Activated CD8-positive, alpha-beta memory T cell treated with anti-CD3 and anti-CD28 coated beads, Interleukin-2, amount 10 ng/mL, durations not matched to agents 7 days and 5 days (primary cell): ENCODE measurements at regions not wholly inside any gene's neighbourhood (a gene's known extent, or its start where the extent isn't known, plus 50 kb on each side); places are given as distances from the start of the nearest gene placed in this dataset.

ENCODE experiments used
- ATAC-seq: fragments of 150-1000 bp; cut with Tn5 transposase; one replicate; pipeline ENCODE4 v1.10.0; 2021; ENCODE audit warnings: moderate library complexity
- CTCF ChIA-PET: fragments of 350-600 bp; sonication (Branson Sonifier 250); formaldehyde crosslinking; loops from one replicate; lab custom pipeline; 2021; ENCODE audit warnings: antibody characterized with exemption; lab: Charles Lee
- DNase-seq: peaks from one replicate; pipeline ENCODE4 v3.0.0-alpha.2; 2020
- H3K27ac Mint-ChIP-seq: one replicate; pipeline ENCODE4 v1.8.0; 2021; ENCODE audit warnings: mild to moderate bottlenecking, mixed read lengths
- H3K27me3 Mint-ChIP-seq: one replicate; pipeline ENCODE4 v1.8.0; 2021; ENCODE audit warnings: mixed read lengths
- H3K36me3 Mint-ChIP-seq: one replicate; pipeline ENCODE4 v1.8.0; 2021; ENCODE audit warnings: mild to moderate bottlenecking, mixed read lengths
- H3K4me1 Mint-ChIP-seq: one replicate; pipeline ENCODE4 v1.8.0; 2021; ENCODE audit warnings: mixed read lengths
- H3K4me3 Mint-ChIP-seq: one replicate; pipeline ENCODE4 v1.8.0; 2021; ENCODE audit warnings: mild to moderate bottlenecking, moderate library complexity, mixed read lengths
- H3K9me3 Mint-ChIP-seq: one replicate; pipeline ENCODE4 v1.8.0; 2022; ENCODE audit warnings: low read depth, mixed read lengths

DNA sequence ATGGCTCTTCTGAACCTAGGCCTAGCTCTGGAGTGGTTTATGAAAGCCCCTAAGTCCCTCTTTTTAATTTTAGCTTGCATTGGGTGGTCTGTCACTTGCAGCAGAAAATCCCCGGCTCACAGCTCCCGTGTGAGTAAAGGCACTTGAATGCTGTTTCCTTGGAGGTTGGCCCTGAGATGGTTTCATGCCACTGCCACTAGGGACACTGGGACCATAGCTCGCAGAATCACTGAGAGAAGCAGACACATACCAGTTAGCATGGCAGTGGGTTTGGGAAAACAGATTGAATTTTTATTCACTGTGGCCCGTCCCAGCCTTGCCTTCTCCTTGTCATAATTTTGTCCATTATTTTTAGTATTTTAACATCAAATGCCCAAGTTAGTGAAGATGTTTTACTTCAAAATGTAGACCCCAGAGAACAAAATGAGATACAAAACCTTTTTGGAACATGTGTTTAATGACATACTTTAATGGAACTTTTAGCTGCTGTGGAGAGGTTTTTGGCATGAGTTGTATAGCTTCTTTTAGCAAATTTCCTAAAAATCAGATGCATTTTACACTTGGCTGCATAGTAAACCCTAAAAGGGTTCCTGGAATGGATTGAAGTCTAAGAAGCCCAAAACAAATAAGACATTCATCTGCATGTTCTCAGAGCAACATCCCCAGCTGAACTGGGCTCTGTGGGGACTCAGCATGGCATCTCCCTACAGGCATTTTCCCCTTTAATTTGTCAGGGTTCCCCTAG is 259.7 kb upstream of the PITRM1 start:
- no peak overlapping the region for H3K27ac Mint-ChIP-seq
- peaks cover 11% of the 10 kb centered on the region for H3K9me3 Mint-ChIP-seq
- H3K4me1 Mint-ChIP-seq: no peaks in the 10 kb centered on the region
- ATAC-seq (no peak), DNase-seq (no peak)
- peaks cover 13% of the 10 kb centered on the region for H3K27me3 Mint-ChIP-seq
- CTCF ChIA-PET: no interaction called here
- no peak overlapping the region for H3K4me3 Mint-ChIP-seq
- H3K36me3 Mint-ChIP-seq: peaks cover 8% of the 10 kb centered on the region

DNA sequence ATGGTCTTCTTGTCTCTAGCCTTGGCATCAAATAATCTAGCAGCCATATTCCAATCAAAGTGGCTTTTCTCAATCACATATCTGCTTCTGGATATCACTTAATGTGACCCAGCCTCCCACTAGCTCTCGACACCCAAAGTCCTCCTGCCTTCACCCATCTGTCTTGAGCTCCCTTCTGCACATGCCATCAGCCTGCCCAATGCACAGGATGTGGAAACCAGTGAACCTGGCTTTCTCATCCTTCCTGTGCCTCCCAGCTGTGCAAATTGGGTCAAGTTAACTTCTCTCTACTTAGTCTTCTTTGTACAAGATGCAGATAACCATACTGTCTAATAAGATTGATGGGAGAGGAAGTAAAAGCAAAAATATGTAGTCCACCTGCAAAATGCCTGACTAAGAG is 257.9 kb upstream of the PITRM1 start:
- no peak for ATAC-seq
- peaks cover 11% of the 10 kb centered on the region for H3K9me3 Mint-ChIP-seq
- H3K4me1 Mint-ChIP-seq: no peaks in the 10 kb centered on the region
- no peak overlapping the region for H3K27ac Mint-ChIP-seq
- no peak overlapping the region for H3K4me3 Mint-ChIP-seq
- DNase-seq: no peak
- H3K27me3 Mint-ChIP-seq: peaks cover 15% of the 10 kb centered on the region
- H3K36me3 Mint-ChIP-seq: peaks cover 8% of the 10 kb centered on the region
- CTCF ChIA-PET: interaction anchor here (1.4 kb wide), 1 partner anchor 10 kb away, joined by 3 read pairs; no protein-coding TSS in a partner anchor

DNA sequence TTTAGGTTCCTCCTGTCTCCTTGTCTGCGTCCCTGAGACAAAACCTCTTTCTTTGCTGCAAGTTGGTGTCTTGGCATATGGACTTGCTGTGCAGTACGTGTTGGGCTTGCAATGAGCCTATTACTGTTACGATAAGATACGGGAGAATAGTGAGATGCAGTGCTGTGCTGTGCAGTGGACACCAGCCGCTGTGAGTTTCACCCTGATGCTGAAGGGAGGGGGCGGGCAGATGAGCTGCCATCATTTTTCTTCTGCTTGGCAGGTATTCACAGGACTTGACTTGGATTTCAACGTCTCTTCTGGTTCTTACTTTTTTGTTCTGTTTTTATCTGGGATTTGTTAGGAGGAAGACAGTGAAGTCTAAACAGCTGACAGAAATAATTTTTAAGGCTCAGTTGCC is 257.1 kb upstream of the PITRM1 start:
- Mint-ChIP-seq H3K4me3 (no peak overlapping the region), H3K4me1 (no peaks in the 10 kb centered on the region), H3K27ac (no peak overlapping the region), H3K27me3 (peaks cover 23% of the 10 kb centered on the region), H3K36me3 (peaks cover 8% of the 10 kb centered on the region), H3K9me3 (peaks cover 11% of the 10 kb centered on the region)
- DNase-seq: no peak
- CTCF ChIA-PET: interaction anchor here (1.4 kb wide), 1 partner anchor 10 kb away, joined by 3 read pairs; no protein-coding TSS in a partner anchor
- no peak for ATAC-seq

DNA sequence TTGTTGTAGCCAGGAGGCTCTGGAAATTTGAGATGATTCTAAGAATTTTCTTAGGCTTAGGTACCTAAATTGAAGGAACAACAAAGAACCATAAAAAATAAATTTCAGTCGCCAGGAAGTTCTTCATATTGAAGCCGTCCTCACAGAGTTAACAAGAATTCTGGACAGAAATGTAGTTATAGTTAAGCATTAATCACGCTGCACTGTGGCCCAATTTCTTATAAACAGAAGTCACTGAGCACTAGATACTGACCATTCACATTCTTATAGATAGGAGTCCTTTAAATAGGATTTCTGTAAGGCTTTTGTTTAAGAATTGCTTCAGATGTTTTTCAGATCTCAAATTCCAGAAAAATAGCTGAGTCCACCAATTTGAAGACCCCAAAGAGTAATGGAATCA is 256.2 kb upstream of the PITRM1 start:
- DNase-seq (no peak), ATAC-seq (no peak)
- H3K4me1 Mint-ChIP-seq: no peaks in the 10 kb centered on the region
- peaks cover 11% of the 10 kb centered on the region for H3K9me3 Mint-ChIP-seq
- H3K27ac Mint-ChIP-seq: no peak overlapping the region
- CTCF ChIA-PET: no interaction called here
- H3K4me3 Mint-ChIP-seq: no peak overlapping the region
- peaks cover 30% of the 10 kb centered on the region for H3K27me3 Mint-ChIP-seq
- peaks cover 8% of the 10 kb centered on the region for H3K36me3 Mint-ChIP-seq

DNA sequence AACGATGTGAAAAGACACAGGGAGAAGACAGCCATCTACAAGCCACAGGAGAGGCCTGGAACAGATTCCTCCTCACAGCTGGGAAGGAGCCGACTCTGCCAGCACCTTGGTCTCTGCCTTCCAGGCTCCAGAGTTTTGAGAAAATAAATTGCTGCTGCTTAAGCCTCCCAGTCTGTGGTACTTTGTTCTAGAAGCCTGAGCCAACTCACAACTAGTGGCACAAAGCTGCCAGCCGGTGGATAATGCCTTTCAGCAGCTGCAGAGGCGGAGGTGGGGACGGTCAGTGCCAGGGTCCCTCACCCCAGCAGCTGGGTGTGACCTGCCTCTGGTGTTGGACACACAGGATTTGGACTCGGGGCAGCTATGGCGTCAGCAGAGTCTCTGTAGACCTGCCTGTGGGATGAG is 255.4 kb upstream of the PITRM1 start:
- H3K4me1 Mint-ChIP-seq: no peaks in the 10 kb centered on the region
- DNase-seq: no peak
- H3K27ac Mint-ChIP-seq: no peak overlapping the region
- H3K27me3 Mint-ChIP-seq: peaks cover 38% of the 10 kb centered on the region
- H3K9me3 Mint-ChIP-seq: peaks cover 11% of the 10 kb centered on the region
- H3K36me3 Mint-ChIP-seq: peaks cover 8% of the 10 kb centered on the region
- H3K4me3 Mint-ChIP-seq: no peak overlapping the region
- CTCF ChIA-PET: no interaction called here
- ATAC-seq: no peak

DNA sequence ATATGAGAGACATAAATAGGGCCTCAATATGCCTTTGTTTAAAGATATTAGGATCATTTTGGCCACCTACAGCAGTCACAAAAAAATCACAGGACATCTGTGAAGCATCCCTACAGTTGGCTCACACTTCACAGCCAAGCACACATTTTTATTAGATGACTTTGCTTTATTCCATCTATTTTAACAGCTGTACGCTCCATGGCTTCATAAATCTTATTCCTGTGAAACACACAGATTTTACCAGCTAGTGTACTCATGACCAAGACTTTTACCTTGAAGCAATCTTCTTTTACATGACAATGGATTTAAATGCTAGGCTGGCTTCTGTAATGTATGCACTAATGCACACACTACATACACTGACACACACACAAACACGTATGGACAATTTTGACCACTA is 254.8 kb upstream of the PITRM1 start:
- Mint-ChIP-seq H3K27me3 (peaks cover 42% of the 10 kb centered on the region), H3K9me3 (peaks cover 11% of the 10 kb centered on the region), H3K4me3 (no peak overlapping the region), H3K36me3 (peaks cover 8% of the 10 kb centered on the region), H3K4me1 (peaks cover 3% of the 10 kb centered on the region), H3K27ac (no peak overlapping the region)
- ATAC-seq (no peak), DNase-seq (no peak)
- CTCF ChIA-PET: no interaction called here

DNA sequence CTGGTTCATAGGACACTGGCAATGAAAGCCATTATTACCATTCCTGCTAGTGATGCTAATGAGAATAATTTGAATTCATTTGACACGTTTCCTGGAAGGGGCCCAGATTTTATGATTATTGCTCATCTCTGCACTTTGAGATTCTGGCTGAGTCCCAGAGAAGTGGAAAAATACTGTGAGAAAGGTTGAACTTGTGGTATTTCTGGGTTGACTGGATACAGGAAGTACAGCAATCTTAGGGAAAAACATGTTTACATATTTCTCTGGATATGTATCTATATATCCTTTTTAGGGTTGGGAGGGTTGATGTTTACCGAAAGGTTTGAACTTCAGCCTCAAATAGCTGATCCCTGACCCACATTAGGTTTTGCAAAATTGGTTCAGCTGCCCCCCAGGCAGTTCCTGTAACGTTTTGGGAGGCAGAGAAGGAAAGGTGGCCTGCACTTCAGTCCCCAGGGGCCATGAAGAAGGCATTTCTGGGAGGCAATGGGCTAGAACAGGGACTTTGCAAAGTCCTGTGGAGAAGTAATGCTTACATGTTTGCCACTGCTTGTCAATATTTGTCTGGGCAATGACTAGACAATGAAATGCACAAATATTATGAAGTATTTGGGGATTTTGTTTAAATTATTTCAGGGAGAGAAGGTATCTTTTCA is 253.7 kb upstream of the PITRM1 start:
- no peak overlapping the region for H3K4me3 Mint-ChIP-seq
- H3K36me3 Mint-ChIP-seq: peaks cover 8% of the 10 kb centered on the region
- peaks cover 8% of the 10 kb centered on the region for H3K4me1 Mint-ChIP-seq
- H3K9me3 Mint-ChIP-seq: peaks cover 11% of the 10 kb centered on the region
- no peak for DNase-seq
- H3K27me3 Mint-ChIP-seq: peaks cover 50% of the 10 kb centered on the region
- ATAC-seq: no peak
- CTCF ChIA-PET: no interaction called here
- H3K27ac Mint-ChIP-seq: no peak overlapping the region

DNA sequence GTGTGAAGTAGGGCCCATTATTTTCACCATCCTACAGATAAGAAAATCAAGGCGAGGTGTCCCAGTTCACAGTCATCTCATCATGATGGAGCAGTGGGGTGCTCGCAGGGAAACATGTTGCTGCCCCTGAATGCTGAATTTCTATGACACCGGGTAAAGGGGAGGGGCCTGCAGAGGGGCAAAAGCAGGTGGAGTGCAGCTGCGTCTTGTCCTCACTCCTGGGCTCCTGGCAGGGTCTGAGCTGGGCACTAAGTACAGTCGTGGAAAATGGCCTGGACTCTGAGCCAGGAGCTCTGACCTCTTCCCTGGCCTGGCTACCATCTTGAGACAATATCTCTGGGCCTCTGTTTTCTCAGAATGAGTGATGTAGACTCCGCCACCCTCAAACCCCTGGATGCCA is 253.1 kb upstream of the PITRM1 start:
- peaks cover 55% of the 10 kb centered on the region for H3K27me3 Mint-ChIP-seq
- peaks cover 12% of the 10 kb centered on the region for H3K4me1 Mint-ChIP-seq
- no peak overlapping the region for H3K27ac Mint-ChIP-seq
- H3K4me3 Mint-ChIP-seq: no peak overlapping the region
- H3K36me3 Mint-ChIP-seq: peaks cover 3% of the 10 kb centered on the region
- H3K9me3 Mint-ChIP-seq: peaks cover 6% of the 10 kb centered on the region
- DNase-seq (no peak), ATAC-seq (no peak)
- CTCF ChIA-PET: no interaction called here

DNA sequence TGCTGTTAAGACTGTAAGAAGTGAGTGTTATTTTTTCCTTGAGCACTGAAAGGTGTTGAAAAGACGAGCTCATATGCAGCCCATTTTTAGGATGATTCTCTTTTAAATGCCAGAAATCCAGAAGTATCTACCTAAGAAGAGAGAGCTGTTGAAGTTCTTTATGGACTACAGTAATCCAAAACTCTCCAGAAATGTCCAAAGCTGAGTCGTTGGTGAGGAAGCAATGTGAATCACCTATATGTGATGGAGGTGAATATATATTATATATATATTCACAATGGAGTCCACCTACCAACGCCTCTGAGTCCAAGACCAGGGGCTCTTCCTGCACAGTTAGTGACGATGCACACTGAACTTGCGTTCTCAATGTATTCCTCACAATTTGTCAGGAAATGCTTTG is 252.7 kb upstream of the PITRM1 start:
- DNase-seq (no peak), ATAC-seq (no peak)
- H3K4me1 Mint-ChIP-seq: peaks cover 17% of the 10 kb centered on the region
- peaks cover 59% of the 10 kb centered on the region for H3K27me3 Mint-ChIP-seq
- H3K9me3 Mint-ChIP-seq: peaks cover 3% of the 10 kb centered on the region
- H3K27ac Mint-ChIP-seq: no peak overlapping the region
- CTCF ChIA-PET: no interaction called here
- H3K36me3 Mint-ChIP-seq: no peaks in the 10 kb centered on the region
- no peak overlapping the region for H3K4me3 Mint-ChIP-seq

DNA sequence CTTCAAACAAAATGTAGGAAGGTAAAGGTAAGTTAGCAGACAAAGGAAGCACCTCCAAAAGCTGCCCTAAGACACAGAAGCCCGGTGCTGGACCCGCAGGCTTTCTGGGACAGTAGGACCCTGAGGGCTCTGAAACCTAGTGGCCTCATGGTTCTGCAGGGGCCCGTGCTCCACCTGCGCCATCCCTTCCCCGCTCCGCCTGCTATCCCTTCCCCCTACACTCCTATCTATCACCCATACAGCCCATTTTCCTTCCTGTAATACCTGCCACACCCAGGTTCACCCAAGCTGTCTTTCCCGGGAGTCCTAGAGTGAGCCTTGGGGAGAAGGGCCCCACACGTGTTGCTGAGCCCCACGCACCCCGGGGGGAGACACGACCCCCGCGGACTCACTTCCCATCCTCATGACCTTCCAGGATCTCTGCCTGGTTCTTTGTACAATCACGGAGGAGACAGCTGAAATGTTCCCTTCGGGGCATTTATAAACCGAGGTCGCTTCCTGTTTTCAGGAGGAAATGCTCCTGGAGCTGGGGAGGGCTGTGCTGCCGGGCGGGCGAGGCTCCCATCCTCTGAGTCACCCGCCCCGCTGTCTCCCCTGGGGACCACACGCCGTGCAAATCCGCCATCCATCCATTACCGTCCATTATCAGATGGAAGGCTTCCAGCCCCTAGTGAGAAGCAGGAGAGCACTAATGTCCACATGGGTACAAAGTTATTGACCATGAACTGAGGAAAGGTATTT is 251.7 kb upstream of the PITRM1 start:
- no peaks in the 10 kb centered on the region for H3K9me3 Mint-ChIP-seq
- DNase-seq: no peak
- peaks cover 62% of the 10 kb centered on the region for H3K27me3 Mint-ChIP-seq
- CTCF ChIA-PET: interaction anchor here (1.3 kb wide), 1 partner anchor 230 kb away, joined by 3 read pairs; no protein-coding TSS in a partner anchor
- H3K27ac Mint-ChIP-seq: no peak overlapping the region
- no peaks in the 10 kb centered on the region for H3K36me3 Mint-ChIP-seq
- H3K4me3 Mint-ChIP-seq: no peak overlapping the region
- no peak for ATAC-seq
- peaks cover 25% of the 10 kb centered on the region for H3K4me1 Mint-ChIP-seq

DNA sequence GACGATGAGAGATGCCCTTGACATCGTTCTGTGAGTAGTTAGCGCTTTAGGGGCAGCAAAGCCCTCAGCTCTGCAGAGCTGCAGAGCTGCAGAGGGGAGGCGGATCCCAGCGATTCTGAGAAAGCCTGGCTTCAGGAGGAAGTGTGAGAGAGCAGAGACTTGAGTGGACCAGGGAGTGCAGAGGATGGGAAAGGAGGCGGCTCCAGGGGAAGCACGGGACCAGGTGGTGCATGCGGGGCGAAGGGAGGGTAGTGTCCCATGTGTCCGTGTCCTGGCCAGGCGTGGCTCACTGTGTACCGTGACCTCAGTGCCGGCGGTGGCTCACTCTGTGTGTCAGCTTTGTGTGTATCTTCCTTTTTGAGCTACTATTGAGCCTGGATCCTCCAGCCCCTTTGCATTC is 250.8 kb upstream of the PITRM1 start:
- CTCF ChIA-PET: interaction anchor here (1.3 kb wide), 1 partner anchor 229 kb away, joined by 3 read pairs; no protein-coding TSS in a partner anchor
- Mint-ChIP-seq H3K4me1 (peaks cover 25% of the 10 kb centered on the region), H3K4me3 (no peak overlapping the region), H3K27me3 (peaks cover 68% of the 10 kb centered on the region), H3K36me3 (no peaks in the 10 kb centered on the region), H3K27ac (no peak overlapping the region), H3K9me3 (no peaks in the 10 kb centered on the region)
- DNase-seq: no peak
- no peak for ATAC-seq

DNA sequence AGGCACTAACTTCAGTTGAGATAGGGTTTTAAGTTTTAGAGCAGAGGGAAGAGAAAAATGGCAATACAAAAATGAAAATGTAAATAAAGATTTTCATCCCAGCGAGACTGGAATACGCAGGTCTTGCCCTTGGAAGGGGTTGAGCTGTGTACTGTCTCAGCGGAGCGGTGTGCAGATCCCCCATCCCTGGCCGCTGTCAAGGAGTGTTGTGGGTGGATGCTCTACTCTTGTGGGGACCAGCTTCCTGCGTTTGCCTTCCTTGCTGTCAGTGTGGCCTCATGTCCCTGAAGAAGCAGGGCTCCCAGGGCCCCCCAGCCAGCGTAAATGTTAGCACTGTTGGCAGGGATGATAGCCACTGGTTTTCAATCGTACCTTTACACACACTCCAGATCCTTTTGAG is 249.7 kb upstream of the PITRM1 start:
- H3K27ac Mint-ChIP-seq: no peak overlapping the region
- H3K4me3 Mint-ChIP-seq: no peak overlapping the region
- H3K4me1 Mint-ChIP-seq: peaks cover 25% of the 10 kb centered on the region
- DNase-seq (no peak), ATAC-seq (no peak)
- CTCF ChIA-PET: no interaction called here
- H3K36me3 Mint-ChIP-seq: no peaks in the 10 kb centered on the region
- no peaks in the 10 kb centered on the region for H3K9me3 Mint-ChIP-seq
- peaks cover 73% of the 10 kb centered on the region for H3K27me3 Mint-ChIP-seq

DNA sequence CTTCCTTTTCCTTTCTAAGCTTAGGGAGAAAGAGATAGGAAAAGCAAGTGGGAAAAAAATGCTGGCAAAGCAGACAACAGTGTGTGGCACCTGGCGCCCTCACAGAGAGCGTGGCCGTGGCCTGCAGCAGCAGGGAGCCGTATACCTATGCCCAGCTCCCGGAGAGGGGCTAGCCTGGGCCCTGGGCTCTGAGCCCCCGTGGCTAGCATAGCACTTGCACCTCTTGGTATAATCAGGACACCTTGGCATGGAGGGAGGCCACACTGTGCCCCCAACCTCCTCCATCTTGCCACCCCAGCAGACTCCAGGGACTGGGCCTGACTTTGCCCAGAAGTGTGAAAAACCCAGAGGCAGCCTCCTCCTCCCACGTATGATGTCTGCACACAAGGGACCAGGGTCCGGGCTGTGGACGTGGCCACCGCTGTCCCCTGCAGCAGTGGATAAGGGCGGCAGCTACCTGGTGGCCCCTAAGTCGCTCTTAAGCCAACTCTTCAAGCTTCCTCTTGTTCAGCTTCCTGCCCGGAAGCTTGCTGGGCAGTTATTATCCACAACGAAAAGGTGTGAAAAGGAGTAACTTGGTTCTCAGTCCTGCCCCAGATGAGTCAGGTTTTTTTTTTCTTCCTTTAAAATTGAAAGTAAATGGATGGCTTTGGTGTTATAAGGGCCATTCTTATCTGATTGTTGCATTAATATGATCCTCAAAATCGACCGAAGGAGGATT is 249.1 kb upstream of the PITRM1 start:
- CTCF ChIA-PET: no interaction called here
- Mint-ChIP-seq H3K4me1 (peaks cover 25% of the 10 kb centered on the region), H3K27me3 (peaks cover 70% of the 10 kb centered on the region), H3K27ac (no peak overlapping the region), H3K4me3 (no peak overlapping the region), H3K9me3 (no peaks in the 10 kb centered on the region), H3K36me3 (no peaks in the 10 kb centered on the region)
- ATAC-seq: peak; percentile 33
- DNase-seq: no peak
